ENCODE measurements at regions not wholly inside any gene's neighbourhood (a gene's known extent, or its start where the extent isn't known, plus 50 kb on each side); places are given as distances from the start of the nearest gene placed in this dataset.

- no peak for TF ChIP-seq FOXP2 (optimal IDR thresholded peaks at IDR 0.05; ENCODE audit: control extremely low read depth, extremely low read length, insufficient read depth)
- TF ChIP-seq EZH2 (IDR thresholded peaks at IDR 0.05), result no peak
- TF ChIP-seq POLR2AphosphoS5 (IDR thresholded peaks at IDR 0.05; ENCODE audit: borderline replicate concordance, low read depth, low read length), result no peak
These were observed 134.8 kb upstream of the PDE5A start for GRCh38 chr4:119763386-119763785.
